GM12878 (cell line): ENCODE measurements at regions not wholly inside any gene's neighbourhood (a gene's known extent, or its start where the extent isn't known, plus 50 kb on each side); places are given as distances from the start of the nearest gene placed in this dataset.
"Not testable (repeated sequence)": the region's sequence is repeated elsewhere in the genome, so short reads cannot be mapped to it uniquely, and the experiment has no call there.

ENCODE experiments used
- ATAC-seq: fragments of 200-7000 bp; cut with Tn5 transposase; 3 replicates; pipeline ENCODE4 v1.9.1; 2020; ENCODE audit warnings: mild to moderate bottlenecking, moderate library complexity
- BruUV-seq: library from RNA; stranded (reverse); fragments of 400-500 nt; replicated peaks from 2 replicates; lab custom pipeline; 2021; lab: Mats Ljungman, UMichigan
- CTCF ChIA-PET: fragments of 300-600 bp; sonication (Branson Sonifier 250); formaldehyde crosslinking; extraction: SDS; loops from one replicate; lab custom pipeline; 2021; ENCODE audit warnings: inconsistent platforms; lab: Yijun Ruan, JAX
- POLR2A ChIA-PET: fragments of 350-600 bp; formaldehyde crosslinking; extraction: SDS; loops from one replicate; lab custom pipeline; 2021; ENCODE audit warnings: inconsistent platforms; lab: Charles Lee
- RAD21 ChIA-PET: fragments of 300-600 bp; sonication (Branson Sonifier 250); formaldehyde crosslinking; loops from one replicate; lab custom pipeline; 2023; ENCODE audit warnings: antibody characterized with exemption; ENCODE audit not compliant: unreplicated experiment; lab: Charles Lee
- SMC1A ChIA-PET: fragments of 300-600 bp; sonication (Branson Sonifier 250); formaldehyde crosslinking; loops from one replicate; lab custom pipeline; 2023; ENCODE audit not compliant: unreplicated experiment, uncharacterized antibody; lab: Charles Lee
- DNase-seq: peaks from one replicate; pipeline ENCODE4 v3.0.0-alpha.2; 2011; ENCODE audit warnings: low read depth, low spot score
- FAIRE-seq: peaks from 3 replicates; lab custom pipeline; 2011; peaks lifted over from hg19 to GRCh38; lab: Jason Lieb, UNC
- H2AFZ ChIP-seq: 2 replicates; pipeline ENCODE4 v1.6.0; 2011; ENCODE audit warnings: low read depth, low read length, control low read depth; ENCODE audit not compliant: control insufficient read depth
- H3K27ac ChIP-seq: 2 replicates; pipeline ENCODE4 v1.5.1; 2011; ENCODE audit warnings: control low read depth; ENCODE audit not compliant: control insufficient read depth, insufficient read depth
- H3K27me3 ChIP-seq, 2 experiments: replicated peaks in 1 of 2; 2 replicates each; pipeline versions ENCODE4 v1.6.0 to v1.6.1; 2011; ENCODE audit warnings: low read length in 1 of 2; ENCODE audit not compliant: control insufficient read depth in 2 of 2, insufficient read depth in 2 of 2
- H3K36me3 ChIP-seq, 2 experiments: 2 replicates each; pipeline ENCODE4 v1.5.1; 2011; ENCODE audit warnings: low read length in 1 of 2; ENCODE audit not compliant: control insufficient read depth in 2 of 2, insufficient read depth in 2 of 2
- H3K4me1 ChIP-seq: 2 replicates; pipeline ENCODE4 v1.6.1; 2011; ENCODE audit warnings: mild to moderate bottlenecking, low read length, moderate library complexity, mixed read lengths; ENCODE audit not compliant: control insufficient read depth, insufficient read depth
- H3K4me2 ChIP-seq: 2 replicates; pipeline ENCODE4 v1.6.0; 2011; ENCODE audit warnings: control low read depth; ENCODE audit not compliant: control insufficient read depth, insufficient read depth
- H3K4me3 ChIP-seq: fragments of 200-600 bp; sonication (generic); 2 replicates; pipeline ENCODE4 v1.5.1; 2016
- H3K79me2 ChIP-seq: 2 replicates; pipeline ENCODE4 v1.6.0; 2011; ENCODE audit warnings: low read length; ENCODE audit not compliant: control insufficient read depth, insufficient read depth
- H3K9ac ChIP-seq: 2 replicates; pipeline ENCODE4 v1.8.0; 2011; ENCODE audit warnings: low read length, control low read depth, mixed read lengths; ENCODE audit not compliant: control insufficient read depth, insufficient read depth
- H3K9me3 ChIP-seq: replicated peaks from 3 replicates; pipeline ENCODE4 v1.5.1; 2011; ENCODE audit warnings: mild to moderate bottlenecking, low read length; ENCODE audit not compliant: control insufficient read depth, insufficient read depth
- H4K20me1 ChIP-seq: 2 replicates; pipeline ENCODE4 v1.6.0; 2011; ENCODE audit not compliant: control insufficient read depth, insufficient read depth
- ATF7 ChIP-seq: fragments of 450-650 bp; IDR thresholded peaks from 2 replicates; pipeline ENCODE4 v1.6.1; 2016; ENCODE audit warnings: low read depth, mild to moderate bottlenecking
- CEBPZ ChIP-seq: fragments of 150-350 bp; IDR thresholded peaks from 2 replicates; pipeline ENCODE4 v1.6.1; 2016; ENCODE audit warnings: low read depth, low read length
- CREM ChIP-seq: IDR thresholded peaks from 2 replicates; pipeline ENCODE4 v1.6.1; 2014; ENCODE audit warnings: antibody characterized with exemption, low read depth
- EGR1 ChIP-seq, 2 experiments: IDR thresholded peaks; 1 replicate in 1 of 2; 2 replicates in 1 of 2; pipeline ENCODE4 v1.6.1; 2011 to 2012; ENCODE audit warnings: low read depth in 2 of 2, low read length in 2 of 2, borderline replicate concordance in 1 of 2, mild to moderate bottlenecking in 1 of 2, moderate library complexity in 1 of 2
- FOS ChIP-seq: IDR thresholded peaks from 3 replicates; pipeline ENCODE4 v1.6.1; 2011; ENCODE audit warnings: borderline replicate concordance; ENCODE audit not compliant: insufficient read length; ENCODE audit errors: extremely low read depth
- HDAC2 ChIP-seq: fragments of 200-600 bp; sonication (generic); IDR thresholded peaks from 2 replicates; pipeline ENCODE4 v1.6.1; 2017
- JUND ChIP-seq: IDR thresholded peaks from 2 replicates; pipeline ENCODE4 v1.6.1; 2012; ENCODE audit warnings: low read depth, mild to moderate bottlenecking, low read length, improper control_type of control experiment, moderate library complexity
- MEF2B ChIP-seq: fragments of 450-650 bp; IDR thresholded peaks from 2 replicates; pipeline ENCODE4 v1.6.1; 2018; ENCODE audit warnings: mild to moderate bottlenecking, moderate library complexity; ENCODE audit not compliant: partially characterized antibody, poor library complexity, severe bottlenecking
- NFIC ChIP-seq: IDR thresholded peaks from 2 replicates; pipeline ENCODE4 v1.6.1; 2012; ENCODE audit warnings: low read depth, mild to moderate bottlenecking, inconsistent platforms, low read length, moderate library complexity
- NFXL1 ChIP-seq: fragments of 450-650 bp; IDR thresholded peaks from 2 replicates; pipeline ENCODE4 v1.6.1; 2017; ENCODE audit warnings: antibody characterized with exemption, mild to moderate bottlenecking, borderline replicate concordance
- RFX5 ChIP-seq: IDR thresholded peaks from 2 replicates; pipeline ENCODE4 v1.6.1; 2011; ENCODE audit warnings: low read depth, low read length, improper control_type of control experiment
- SMC3 ChIP-seq: IDR thresholded peaks from 2 replicates; pipeline ENCODE4 v1.6.1; 2011; ENCODE audit warnings: low read length, improper control_type of control experiment, borderline replicate concordance
- STAT1 ChIP-seq: fragments of 450-650 bp; conservative IDR thresholded peaks from 2 replicates; pipeline ENCODE4 v1.6.1; 2014; ENCODE audit warnings: antibody characterized with exemption, mild to moderate bottlenecking
- TAF1 ChIP-seq: IDR thresholded peaks from 2 replicates; pipeline ENCODE4 v1.6.1; 2011; ENCODE audit warnings: mild to moderate bottlenecking, low read depth, low read length, borderline replicate concordance
- TCF7 ChIP-seq: IDR thresholded peaks from 2 replicates; pipeline ENCODE4 v1.6.1; 2014; ENCODE audit warnings: antibody characterized with exemption, borderline replicate concordance
- WGBS: methylation state at CpG from one replicate; pipeline ENCODE4 v1.1.6; 2016; ENCODE audit warnings: low lambda C conversion rate; ENCODE audit not compliant: insufficient replicate concordance, insufficient coverage; ENCODE audit errors: missing lambda C conversion rate; 5-methylcytosine and 5-hydroxymethylcytosine counted together
- in situ Hi-C: fragments of 300-500 bp; cut with MboI; formaldehyde crosslinking; loops from 9 replicates; pipeline ENCODE4 v1.14.3; 2018; ENCODE audit warnings: mixed read lengths
- intact Hi-C: fragments of 100-400 bp; cut with micrococcal nuclease; formaldehyde crosslinking; loops from one replicate; pipeline ENCODE4 v1.14.2; 2022; ENCODE audit not compliant: unreplicated experiment

DNA sequence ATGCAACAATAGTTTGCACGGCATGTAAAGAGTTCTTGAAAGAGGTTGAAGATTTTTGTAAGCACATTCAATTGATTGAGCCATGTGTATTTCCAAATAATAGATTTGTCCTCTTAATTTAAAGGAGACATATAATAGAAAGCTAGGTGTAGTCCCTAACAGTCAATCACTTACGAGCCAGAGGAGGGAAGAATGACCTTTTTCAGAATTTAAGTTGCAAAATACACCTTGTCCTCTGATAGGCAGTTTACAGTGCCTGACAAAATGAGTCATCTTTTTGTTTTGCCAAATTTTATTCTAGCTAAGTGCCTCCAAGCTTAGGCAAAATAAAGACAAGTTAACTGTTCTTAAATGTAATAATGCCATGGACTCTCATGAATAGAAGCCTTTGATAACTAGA, 88.3 kb upstream of the GOLGA6L4 start:
- FAIRE-seq, in situ Hi-C loops, H3K79me2 ChIP-seq, BruUV-seq, RAD21 ChIA-PET, H3K9ac ChIP-seq, POLR2A ChIA-PET, H3K4me2 ChIP-seq, SMC1A ChIA-PET, H3K36me3 ChIP-seq, H3K27me3 ChIP-seq, H3K4me1 ChIP-seq, H2AFZ ChIP-seq, H3K27ac ChIP-seq, DNase-seq, CTCF ChIA-PET, H4K20me1 ChIP-seq, H3K4me3 ChIP-seq, ATAC-seq, intact Hi-C loops, H3K9me3 ChIP-seq: not testable (repeated sequence)
- WGBS, result no CpG with 5 or more reads among the region's 2 CpGs

DNA sequence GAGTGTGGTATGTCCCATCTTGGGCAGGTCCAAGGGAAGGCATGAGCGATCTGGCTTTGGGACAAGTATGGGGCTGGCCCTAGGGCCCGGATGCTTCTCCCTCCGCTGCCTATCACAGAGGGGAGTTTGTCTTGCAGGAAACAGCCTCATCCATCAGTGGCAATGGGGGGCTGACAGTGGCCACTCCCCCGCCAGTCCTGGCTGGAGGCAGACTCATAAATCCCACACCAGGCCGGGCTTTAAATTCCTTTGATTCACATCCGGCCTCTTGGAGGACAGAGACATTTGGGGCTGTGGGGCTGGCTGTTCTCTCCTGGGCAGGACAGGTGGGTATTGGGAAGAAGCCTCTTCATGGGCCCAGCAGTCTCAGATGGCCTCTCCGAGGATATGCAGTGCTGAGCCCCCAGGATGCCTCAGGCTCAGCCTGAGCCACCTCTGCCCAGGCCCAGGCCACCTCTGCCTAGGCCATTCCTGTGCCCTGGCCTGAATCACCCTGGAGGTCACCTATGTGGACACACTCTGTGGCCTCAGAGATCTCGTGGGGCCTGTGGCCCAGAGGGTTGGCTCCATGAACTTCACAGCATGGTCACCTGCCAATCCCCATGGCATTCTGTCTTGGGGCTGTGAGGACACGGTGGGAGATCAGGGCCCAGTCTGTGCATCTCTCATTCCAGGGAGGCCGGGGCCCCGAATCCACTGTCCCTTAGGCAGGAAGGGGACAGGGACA, 84.2 kb upstream of the GOLGA6L4 start:
- H3K4me3 ChIP-seq, result no peak overlapping the region
- RAD21 ChIA-PET, result no interaction called here
- CTCF ChIA-PET, result no interaction called here
- no peaks in the 10 kb centered on the region for H4K20me1 ChIP-seq
- H3K36me3 ChIP-seq, result no peaks in the 10 kb centered on the region
- H3K4me2 ChIP-seq, result no peak overlapping the region
- WGBS, result 66% methylated on average over 11 of the region's 11 CpGs
- H3K9me3 ChIP-seq, result no peaks in the 10 kb centered on the region
- H3K27me3 ChIP-seq, result no peaks in the 10 kb centered on the region
- POLR2A ChIA-PET, result no interaction called here
- intact Hi-C loops, result no loop called here
- DNase-seq (no peak), FAIRE-seq (no peak), ATAC-seq (no peak)
- no peaks in the 10 kb centered on the region for H3K79me2 ChIP-seq
- H2AFZ ChIP-seq, result no peak overlapping the region
- BruUV-seq, result no TSS peak
- no peaks in the 10 kb centered on the region for H3K4me1 ChIP-seq
- SMC1A ChIA-PET, result no interaction called here
- H3K27ac ChIP-seq, result no peak overlapping the region
- in situ Hi-C loops, result no loop called here
- H3K9ac ChIP-seq, result no peak overlapping the region
- TF ChIP-seq FOS (no peak), TAF1 (no peak), NFXL1 (no peak), CEBPZ (no peak), SMC3 (no peak), HDAC2 (no peak), RFX5 (no peak), ATF7 (no peak), TCF7 (no peak), EGR1 (IDR thresholded peaks at IDR 0.05; ENCODE audit: borderline replicate concordance in 1 of 2, low read depth in 2 of 2, low read length in 2 of 2) (no peak), MEF2B (no peak), JUND (no peak), STAT1 (no peak), NFIC (no peak), CREM (no peak)
